ENCODE measurements at regions not wholly inside any gene's neighbourhood (a gene's known extent, or its start where the extent isn't known, plus 50 kb on each side); places are given as distances from the start of the nearest gene placed in this dataset.
"Not testable (repeated sequence)": the region's sequence is repeated elsewhere in the genome, so short reads cannot be mapped to it uniquely, and the experiment has no call there.

DNA sequence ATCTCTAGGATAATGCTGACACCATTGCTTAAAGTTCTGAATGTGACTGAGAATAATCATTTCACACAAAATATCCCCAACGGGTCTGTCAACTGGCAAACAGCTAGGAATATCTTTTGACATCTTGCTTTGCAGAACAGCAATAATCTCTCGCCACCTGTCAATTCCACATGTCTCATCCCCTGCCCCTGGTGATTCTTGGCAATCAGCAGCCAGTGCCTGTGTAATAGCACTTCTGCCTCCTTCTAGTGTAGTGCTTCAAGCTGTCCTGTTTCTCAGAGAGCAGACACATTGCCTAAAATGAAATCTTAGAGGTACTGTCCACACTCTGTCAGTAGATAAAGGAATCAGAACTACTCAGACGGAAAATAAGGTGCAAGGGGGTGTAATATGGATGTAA, 984.4 kb downstream of the LTN1 start:
- peaks cover 26% of the 10 kb centered on the region for H3K4me1 Mint-ChIP-seq (ENCODE audit: low read depth, unreplicated experiment)
- H3K27ac Mint-ChIP-seq (ENCODE audit: unreplicated experiment): peak overlapping the region; percentile 97

GRCh38 chr21:28003627-28004026, 989.0 kb downstream of the LTN1 start:
- not testable (repeated sequence) for DNase-seq; H3K9me3 Mint-ChIP-seq (ENCODE audit: unreplicated experiment); H3K27me3 Mint-ChIP-seq (ENCODE audit: unreplicated experiment); H3K36me3 Mint-ChIP-seq (ENCODE audit: unreplicated experiment); H3K4me3 Mint-ChIP-seq (ENCODE audit: unreplicated experiment); H3K4me1 Mint-ChIP-seq (ENCODE audit: low read depth, unreplicated experiment); H3K27ac Mint-ChIP-seq (ENCODE audit: unreplicated experiment)

More for the DNA sequence above, 984.4 kb downstream of the LTN1 start:
- not testable (repeated sequence) for H3K9me3 Mint-ChIP-seq (ENCODE audit: unreplicated experiment); H3K27me3 Mint-ChIP-seq (ENCODE audit: unreplicated experiment); H3K36me3 Mint-ChIP-seq (ENCODE audit: unreplicated experiment); DNase-seq
- peak overlapping the region; percentile 70 for H3K4me3 Mint-ChIP-seq (ENCODE audit: unreplicated experiment)

DNA sequence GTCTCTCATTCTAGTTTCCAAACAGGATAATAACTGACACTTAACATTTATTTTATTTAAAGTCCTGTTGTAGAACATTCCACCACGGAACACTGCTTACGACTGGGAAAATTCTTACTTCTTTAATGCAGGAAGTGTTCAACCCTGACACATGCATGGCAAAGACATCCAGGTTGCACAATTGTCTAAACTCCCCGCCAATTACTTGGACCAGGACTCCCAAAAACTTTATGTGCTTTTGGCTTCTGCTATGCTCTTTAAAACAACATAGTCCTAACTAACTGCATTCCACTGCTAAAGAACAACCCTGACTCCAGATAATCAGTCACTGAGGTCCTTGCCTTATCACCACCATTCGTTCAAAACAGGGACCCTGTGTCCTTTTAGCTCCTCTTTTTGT, 995.8 kb downstream of the LTN1 start:
- not testable (repeated sequence) for H3K4me3 Mint-ChIP-seq (ENCODE audit: unreplicated experiment); H3K27me3 Mint-ChIP-seq (ENCODE audit: unreplicated experiment); H3K27ac Mint-ChIP-seq (ENCODE audit: unreplicated experiment); H3K36me3 Mint-ChIP-seq (ENCODE audit: unreplicated experiment); H3K4me1 Mint-ChIP-seq (ENCODE audit: low read depth, unreplicated experiment); DNase-seq; H3K9me3 Mint-ChIP-seq (ENCODE audit: unreplicated experiment)

DNA sequence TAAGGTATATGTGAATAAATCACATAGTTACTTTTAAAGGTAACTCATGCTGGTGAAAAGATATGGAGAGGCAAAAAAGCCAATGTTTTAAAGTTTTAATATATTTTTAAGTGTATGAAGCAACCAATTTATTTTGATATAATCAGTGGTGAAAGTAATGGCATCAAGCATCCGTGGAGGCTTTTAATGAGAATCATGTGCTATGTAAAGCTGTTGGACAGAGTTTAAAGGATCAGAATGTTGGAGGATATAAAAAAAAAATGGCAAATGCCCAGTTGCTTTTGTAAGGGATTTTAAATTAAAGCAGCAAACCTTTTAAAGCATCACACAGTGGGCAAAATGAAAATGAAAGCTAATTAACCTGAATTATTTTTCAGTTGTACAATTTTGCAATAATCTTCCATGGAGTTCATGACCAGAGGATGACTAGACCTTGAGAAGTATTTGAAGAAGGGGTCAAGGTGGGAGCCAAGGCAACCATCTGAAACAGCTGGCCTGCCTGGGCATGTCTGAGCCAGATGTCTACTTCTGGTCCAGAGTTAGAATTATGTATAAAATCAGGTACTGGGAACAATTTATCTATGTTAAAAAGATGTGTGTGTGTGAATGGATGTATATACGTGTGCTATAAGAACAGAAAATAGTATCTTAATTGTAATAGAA, 1007.9 kb downstream of the LTN1 start:
- not testable (repeated sequence) for H3K27ac Mint-ChIP-seq (ENCODE audit: unreplicated experiment); H3K4me1 Mint-ChIP-seq (ENCODE audit: low read depth, unreplicated experiment); H3K4me3 Mint-ChIP-seq (ENCODE audit: unreplicated experiment); H3K36me3 Mint-ChIP-seq (ENCODE audit: unreplicated experiment); H3K9me3 Mint-ChIP-seq (ENCODE audit: unreplicated experiment); DNase-seq; H3K27me3 Mint-ChIP-seq (ENCODE audit: unreplicated experiment)

- not testable (repeated sequence) for H3K4me3 Mint-ChIP-seq (ENCODE audit: unreplicated experiment); H3K27ac Mint-ChIP-seq (ENCODE audit: unreplicated experiment); H3K27me3 Mint-ChIP-seq (ENCODE audit: unreplicated experiment); H3K9me3 Mint-ChIP-seq (ENCODE audit: unreplicated experiment); H3K4me1 Mint-ChIP-seq (ENCODE audit: low read depth, unreplicated experiment); DNase-seq; H3K36me3 Mint-ChIP-seq (ENCODE audit: unreplicated experiment)
Measured at GRCh38 chr21:27979446-27979845, 1012.6 kb upstream of the ADAMTS5 start.

GRCh38 chr21:27975514-27975913, 1008.6 kb upstream of the ADAMTS5 start:
- Mint-ChIP-seq H3K36me3 (ENCODE audit: unreplicated experiment) (peaks cover 3% of the 10 kb centered on the region), H3K27me3 (ENCODE audit: unreplicated experiment) (peaks cover 3% of the 10 kb centered on the region), H3K4me1 (ENCODE audit: low read depth, unreplicated experiment) (no peaks in the 10 kb centered on the region), H3K9me3 (ENCODE audit: unreplicated experiment) (peaks cover 2% of the 10 kb centered on the region), H3K27ac (ENCODE audit: unreplicated experiment) (no peak overlapping the region), H3K4me3 (ENCODE audit: unreplicated experiment) (no peak overlapping the region)
- no peak for DNase-seq
- no peak for TF ChIP-seq CTCF (IDR thresholded peaks at IDR 0.05; ENCODE audit: partially characterized antibody, unreplicated experiment)

DNA sequence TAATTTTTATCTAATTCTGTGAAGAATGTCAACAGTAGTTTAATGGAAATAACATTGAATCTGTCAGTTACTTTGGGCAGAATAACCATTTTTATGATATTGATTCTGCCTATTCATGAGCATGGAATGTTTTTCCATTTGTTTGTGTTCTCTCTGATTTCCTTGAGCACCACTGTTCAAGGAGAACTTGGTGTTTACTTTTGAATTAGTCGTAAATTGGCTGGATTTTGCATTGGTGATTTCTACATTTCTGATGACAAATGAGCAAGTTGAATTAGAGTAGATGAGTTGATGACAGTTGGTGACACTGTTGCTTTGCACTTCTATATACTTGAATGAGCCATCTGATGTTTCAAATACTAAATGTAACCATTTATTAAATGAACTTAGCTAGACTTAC, 1007.3 kb upstream of the ADAMTS5 start:
- not testable (repeated sequence) for H3K36me3 Mint-ChIP-seq (ENCODE audit: unreplicated experiment); H3K9me3 Mint-ChIP-seq (ENCODE audit: unreplicated experiment); H3K4me1 Mint-ChIP-seq (ENCODE audit: low read depth, unreplicated experiment); H3K27me3 Mint-ChIP-seq (ENCODE audit: unreplicated experiment); H3K4me3 Mint-ChIP-seq (ENCODE audit: unreplicated experiment); H3K27ac Mint-ChIP-seq (ENCODE audit: unreplicated experiment); DNase-seq

- not testable (repeated sequence) for H3K27ac Mint-ChIP-seq (ENCODE audit: unreplicated experiment); H3K27me3 Mint-ChIP-seq (ENCODE audit: unreplicated experiment); H3K4me1 Mint-ChIP-seq (ENCODE audit: low read depth, unreplicated experiment); H3K4me3 Mint-ChIP-seq (ENCODE audit: unreplicated experiment); H3K36me3 Mint-ChIP-seq (ENCODE audit: unreplicated experiment); H3K9me3 Mint-ChIP-seq (ENCODE audit: unreplicated experiment); DNase-seq
Measured at GRCh38 chr21:27968240-27968639, 1001.4 kb upstream of the ADAMTS5 start.
